Endothelial cell of umbilical vein (primary cell): ENCODE measurements at regions not wholly inside any gene's neighbourhood (a gene's known extent, or its start where the extent isn't known, plus 50 kb on each side); places are given as distances from the start of the nearest gene placed in this dataset.

Source experiments
- CTCF ChIP-seq, 2 donors: IDR thresholded peaks; 1 replicate in 1 of 2; 2 replicates in 1 of 2; pipeline ENCODE4 v1.5.1; 2011; ENCODE audit warnings: low read length in 2 of 2, mild to moderate bottlenecking in 2 of 2, moderate library complexity in 2 of 2, control low read depth in 1 of 2, inconsistent platforms in 1 of 2, low read depth in 1 of 2; ENCODE audit not compliant: insufficient read depth in 1 of 2; ENCODE audit errors: extremely low read depth in 1 of 2
- EZH2 ChIP-seq: IDR thresholded peaks from 2 replicates; pipeline ENCODE4 v1.6.1; 2012; ENCODE audit warnings: borderline replicate concordance, low read depth, mild to moderate bottlenecking, moderate library complexity, low read length, inconsistent platforms; ENCODE audit not compliant: severe bottlenecking
- FOS ChIP-seq: IDR thresholded peaks from 2 replicates; pipeline ENCODE4 v1.6.1; 2011; ENCODE audit warnings: mild to moderate bottlenecking, low read length, moderate library complexity, borderline replicate concordance; ENCODE audit not compliant: insufficient read depth
- MYC ChIP-seq: IDR thresholded peaks from one replicate; pipeline ENCODE4 v1.6.1; 2011; ENCODE audit warnings: mild to moderate bottlenecking, low read depth, low read length
- POLR2A ChIP-seq: IDR thresholded peaks from 2 replicates; pipeline ENCODE4 v1.6.1; 2012; ENCODE audit warnings: low read depth, mild to moderate bottlenecking, control low read depth, low read length
- TF ChIP-seq, protein P1 (sequence below): IDR thresholded peaks from 2 replicates; pipeline ENCODE4 v1.6.1; 2011; ENCODE audit not compliant: insufficient read depth, insufficient read length

DNA sequence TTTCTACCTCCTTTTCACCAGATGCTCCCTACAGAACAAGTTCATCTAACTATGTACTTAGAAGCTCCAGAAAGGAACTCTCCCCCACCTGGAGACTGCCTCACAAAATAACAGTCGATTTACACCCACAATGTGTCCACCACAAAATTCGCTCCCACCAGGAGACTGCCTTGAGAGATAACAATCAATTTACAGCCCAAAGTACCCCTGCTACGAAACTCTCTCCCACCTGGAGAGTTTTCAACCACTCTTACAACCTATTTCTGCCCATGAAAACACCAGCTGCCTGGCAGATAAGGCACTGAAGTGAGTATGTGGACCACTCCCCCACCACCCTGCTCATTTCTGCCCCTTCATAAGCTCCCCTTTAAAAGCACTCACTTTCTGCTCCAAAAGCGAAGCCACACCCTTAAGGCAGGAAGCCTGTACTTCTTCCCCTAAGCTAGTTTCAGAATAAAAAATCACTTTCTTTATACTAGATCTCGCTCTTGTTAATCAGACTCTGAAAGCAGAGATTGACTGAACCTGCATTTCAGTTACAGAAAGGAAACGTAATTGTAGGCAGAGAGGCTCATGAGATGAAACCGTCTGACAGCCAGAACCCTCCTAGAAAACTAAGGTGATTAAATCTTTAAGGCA is 94.4 kb upstream of the RBBP8 start:
- no peak for TF ChIP-seq CTCF (IDR thresholded peaks at IDR 0.05; ENCODE audit: extremely low read depth in 1 of 2, insufficient read depth in 1 of 2, low read depth in 1 of 2, low read length in 2 of 2)
- no peak for TF ChIP-seq FOS
- no peak for TF ChIP-seq EZH2
- TF ChIP-seq, protein P1, sequence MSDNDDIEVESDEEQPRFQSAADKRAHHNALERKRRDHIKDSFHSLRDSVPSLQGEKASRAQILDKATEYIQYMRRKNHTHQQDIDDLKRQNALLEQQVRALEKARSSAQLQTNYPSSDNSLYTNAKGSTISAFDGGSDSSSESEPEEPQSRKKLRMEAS: no peak
- no peak for TF ChIP-seq POLR2A
- no peak for TF ChIP-seq MYC
